ENCODE measurements at regions not wholly inside any gene's neighbourhood (a gene's known extent, or its start where the extent isn't known, plus 50 kb on each side); places are given as distances from the start of the nearest gene placed in this dataset.
A peak's percentile ranks its signal among the peaks of the same experiment; 100 is the strongest.

DNA sequence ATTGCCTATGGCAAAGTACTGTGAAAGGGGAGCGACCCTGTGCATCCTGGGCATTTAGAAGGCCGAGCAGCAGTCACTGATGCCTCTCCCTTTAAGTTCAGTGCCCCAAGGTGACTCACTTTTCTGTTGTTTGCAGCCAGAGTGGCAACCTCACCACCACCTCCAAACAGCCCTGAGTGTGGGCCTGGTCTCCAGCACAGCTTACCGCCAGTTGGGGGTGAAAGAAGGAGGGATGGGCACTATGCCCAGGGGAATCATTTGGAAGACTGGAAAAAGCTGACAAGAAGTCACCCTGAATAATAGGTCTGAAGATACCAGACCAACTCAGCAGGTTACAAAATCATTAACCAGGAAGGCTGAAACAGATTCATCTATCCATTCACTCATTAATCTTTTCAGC lies 571.8 kb downstream of the EPHB1 start:
- no peak overlapping the region for H3K4me3 ChIP-seq
- DNase-seq (ENCODE audit: extremely low spot score): peak; percentile 64
- intact Hi-C loops (cut with DNase I): no loop called here
- H3K27me3 ChIP-seq: no peaks in the 10 kb centered on the region
- 81% methylated on average over 3 of the region's 3 CpGs for WGBS
- no peaks in the 10 kb centered on the region for H3K9me3 ChIP-seq
- H3K27ac ChIP-seq (replicated peaks in 1 of 4): no peak overlapping the region
- no peaks in the 10 kb centered on the region for H3K4me1 ChIP-seq
- no peaks in the 10 kb centered on the region for H3K36me3 ChIP-seq
- TF ChIP-seq POLR2A (IDR thresholded peaks at IDR 0.05; ENCODE audit: low read depth) (no peak), EP300 (IDR thresholded peaks at IDR 0.05) (no peak), POLR2AphosphoS5 (IDR thresholded peaks at IDR 0.05) (no peak)
- TF ChIP-seq, protein P1, sequence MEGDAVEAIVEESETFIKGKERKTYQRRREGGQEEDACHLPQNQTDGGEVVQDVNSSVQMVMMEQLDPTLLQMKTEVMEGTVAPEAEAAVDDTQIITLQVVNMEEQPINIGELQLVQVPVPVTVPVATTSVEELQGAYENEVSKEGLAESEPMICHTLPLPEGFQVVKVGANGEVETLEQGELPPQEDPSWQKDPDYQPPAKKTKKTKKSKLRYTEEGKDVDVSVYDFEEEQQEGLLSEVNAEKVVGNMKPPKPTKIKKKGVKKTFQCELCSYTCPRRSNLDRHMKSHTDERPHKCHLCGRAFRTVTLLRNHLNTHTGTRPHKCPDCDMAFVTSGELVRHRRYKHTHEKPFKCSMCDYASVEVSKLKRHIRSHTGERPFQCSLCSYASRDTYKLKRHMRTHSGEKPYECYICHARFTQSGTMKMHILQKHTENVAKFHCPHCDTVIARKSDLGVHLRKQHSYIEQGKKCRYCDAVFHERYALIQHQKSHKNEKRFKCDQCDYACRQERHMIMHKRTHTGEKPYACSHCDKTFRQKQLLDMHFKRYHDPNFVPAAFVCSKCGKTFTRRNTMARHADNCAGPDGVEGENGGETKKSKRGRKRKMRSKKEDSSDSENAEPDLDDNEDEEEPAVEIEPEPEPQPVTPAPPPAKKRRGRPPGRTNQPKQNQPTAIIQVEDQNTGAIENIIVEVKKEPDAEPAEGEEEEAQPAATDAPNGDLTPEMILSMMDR (IDR thresholded peaks at IDR 0.05): no peak

DNA sequence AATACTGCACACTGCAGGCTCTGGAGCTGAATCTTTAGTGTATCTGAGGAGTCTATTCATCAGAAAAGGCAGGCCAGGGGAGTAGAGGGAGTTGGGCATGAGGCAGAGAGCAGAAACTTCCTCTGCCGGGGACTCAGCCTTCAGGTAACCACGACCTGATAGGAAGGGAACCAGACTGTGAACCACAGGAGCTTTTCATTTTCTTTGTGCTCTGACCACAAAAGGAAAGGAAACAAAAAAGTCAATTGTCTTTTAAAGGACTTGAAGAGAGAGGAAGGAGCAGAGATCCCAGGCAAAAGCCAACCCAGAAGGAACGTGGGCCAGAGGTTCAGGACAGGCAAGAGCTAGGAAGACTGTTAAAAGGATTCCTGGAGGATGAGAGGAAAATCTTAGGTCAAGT lies 573.3 kb downstream of the EPHB1 start:
- no peaks in the 10 kb centered on the region for H3K36me3 ChIP-seq
- no peaks in the 10 kb centered on the region for H3K27me3 ChIP-seq
- DNase-seq (ENCODE audit: extremely low spot score): peak; percentile 70
- WGBS: 33% methylated on average over 3 of the region's 3 CpGs
- intact Hi-C loops (cut with DNase I): no loop called here
- H3K27ac ChIP-seq (replicated peaks in 1 of 4): no peak overlapping the region
- no peak for TF ChIP-seq EP300 (IDR thresholded peaks at IDR 0.05)
- TF ChIP-seq POLR2A (IDR thresholded peaks at IDR 0.05; ENCODE audit: low read depth): no peak
- TF ChIP-seq, protein P1 (IDR thresholded peaks at IDR 0.05): no peak
- TF ChIP-seq POLR2AphosphoS5 (IDR thresholded peaks at IDR 0.05): no peak
- no peaks in the 10 kb centered on the region for H3K4me1 ChIP-seq
- no peak overlapping the region for H3K4me3 ChIP-seq
- H3K9me3 ChIP-seq: no peaks in the 10 kb centered on the region

GRCh38 chr3:135368781-135369180 lies 573.7 kb downstream of the EPHB1 start:
- H3K27me3 ChIP-seq: no peaks in the 10 kb centered on the region
- no peaks in the 10 kb centered on the region for H3K9me3 ChIP-seq
- no peak overlapping the region for H3K4me3 ChIP-seq
- no peaks in the 10 kb centered on the region for H3K4me1 ChIP-seq
- H3K36me3 ChIP-seq: no peaks in the 10 kb centered on the region
- peak; percentile 5 for DNase-seq (ENCODE audit: extremely low spot score)
- WGBS: 89% methylated on average over 3 of the region's 3 CpGs
- H3K27ac ChIP-seq (replicated peaks in 1 of 4): no peak overlapping the region
- TF ChIP-seq, protein P1 (IDR thresholded peaks at IDR 0.05): no peak
- TF ChIP-seq EP300 (IDR thresholded peaks at IDR 0.05): no peak
- no peak for TF ChIP-seq POLR2AphosphoS5 (IDR thresholded peaks at IDR 0.05)
- TF ChIP-seq POLR2A (IDR thresholded peaks at IDR 0.05; ENCODE audit: low read depth): no peak
- intact Hi-C loops (cut with DNase I): no loop called here

DNA sequence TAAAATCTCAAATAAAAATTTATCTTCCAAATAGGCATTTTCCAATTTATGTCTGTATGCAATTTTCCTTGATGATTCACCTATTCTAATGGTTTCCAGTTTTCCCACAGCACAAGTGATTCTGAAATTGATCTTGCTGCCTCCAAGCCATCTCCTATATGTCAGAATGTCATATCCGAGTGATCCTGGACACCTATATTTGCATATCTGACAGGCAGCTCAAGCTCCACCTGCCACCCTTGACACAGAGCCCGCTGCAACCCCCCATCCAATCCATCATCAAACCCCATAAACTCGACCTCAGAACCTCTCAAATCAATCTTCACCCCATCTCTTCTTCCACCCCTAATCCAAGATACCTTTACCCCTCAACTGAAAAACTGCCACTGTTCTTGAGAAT lies 579.5 kb downstream of the EPHB1 start:
- intact Hi-C loops (cut with DNase I): no loop called here
- DNase-seq (ENCODE audit: extremely low spot score): no peak
- no peaks in the 10 kb centered on the region for H3K4me1 ChIP-seq
- WGBS: 68% methylated on average over 3 of the region's 3 CpGs
- no peaks in the 10 kb centered on the region for H3K36me3 ChIP-seq
- H3K4me3 ChIP-seq: no peak overlapping the region
- H3K27me3 ChIP-seq: no peaks in the 10 kb centered on the region
- no peaks in the 10 kb centered on the region for H3K9me3 ChIP-seq
- TF ChIP-seq POLR2AphosphoS5 (IDR thresholded peaks at IDR 0.05): no peak
- TF ChIP-seq EP300 (IDR thresholded peaks at IDR 0.05): no peak
- TF ChIP-seq POLR2A (IDR thresholded peaks at IDR 0.05; ENCODE audit: low read depth): no peak
- no peak overlapping the region for H3K27ac ChIP-seq (replicated peaks in 1 of 4)

GRCh38 chr3:135382188-135382587 lies 583.3 kb upstream of the PPP2R3A start:
- no peaks in the 10 kb centered on the region for H3K9me3 ChIP-seq
- H3K27ac ChIP-seq (replicated peaks in 1 of 4): no peak overlapping the region
- no peaks in the 10 kb centered on the region for H3K4me1 ChIP-seq
- peak; percentile 8 for DNase-seq (ENCODE audit: extremely low spot score)
- H3K4me3 ChIP-seq: no peak overlapping the region
- intact Hi-C loops (cut with DNase I): no loop called here
- TF ChIP-seq POLR2A (IDR thresholded peaks at IDR 0.05; ENCODE audit: low read depth) (no peak), EP300 (IDR thresholded peaks at IDR 0.05) (no peak), POLR2AphosphoS5 (IDR thresholded peaks at IDR 0.05) (no peak)
- TF ChIP-seq, protein P1 (IDR thresholded peaks at IDR 0.05): no peak
- H3K36me3 ChIP-seq: no peaks in the 10 kb centered on the region
- no peaks in the 10 kb centered on the region for H3K27me3 ChIP-seq
- 73% methylated on average over 3 of the region's 3 CpGs for WGBS
